H9 (cell line): ENCODE measurements at regions not wholly inside any gene's neighbourhood (a gene's known extent, or its start where the extent isn't known, plus 50 kb on each side); places are given as distances from the start of the nearest gene placed in this dataset.

Experiments
- DNase-seq: peaks from one replicate; pipeline ENCODE4 v3.0.0-alpha.2; 2017
- H2AFZ ChIP-seq: one replicate; pipeline ENCODE4 v1.6.1; 2013; ENCODE audit warnings: mild to moderate bottlenecking, low read length, control low read depth, moderate library complexity
- H2AK5ac ChIP-seq: 2 replicates; pipeline ENCODE4 v1.6.1; 2013; ENCODE audit warnings: low read length, control low read depth, mixed read lengths; ENCODE audit not compliant: insufficient read length
- H2BK120ac ChIP-seq: one replicate; pipeline ENCODE4 v1.6.1; 2013; ENCODE audit warnings: low read depth, mild to moderate bottlenecking, low read length, control low read depth, inconsistent platforms; ENCODE audit not compliant: poor library complexity, severe bottlenecking
- H2BK12ac ChIP-seq: 2 replicates; pipeline ENCODE4 v1.6.1; 2013; ENCODE audit warnings: low read length, control low read depth, mixed read lengths, low read depth; ENCODE audit not compliant: insufficient read length
- H2BK15ac ChIP-seq: 2 replicates; pipeline ENCODE4 v1.6.1; 2013; ENCODE audit warnings: low read depth, low read length, control low read depth
- H2BK20ac ChIP-seq: one replicate; pipeline ENCODE4 v1.6.1; 2013; ENCODE audit warnings: low read depth, mild to moderate bottlenecking, low read length, control low read depth, inconsistent platforms; ENCODE audit not compliant: poor library complexity, severe bottlenecking
- H2BK5ac ChIP-seq: 2 replicates; pipeline ENCODE4 v1.6.1; 2013; ENCODE audit warnings: low read length, control low read depth, mixed read lengths; ENCODE audit not compliant: insufficient read length
- H3K14ac ChIP-seq: 2 replicates; pipeline ENCODE4 v1.6.1; 2013; ENCODE audit warnings: low read length, control low read depth; ENCODE audit not compliant: insufficient read depth
- H3K18ac ChIP-seq: 2 replicates; pipeline ENCODE4 v1.6.1; 2013; ENCODE audit warnings: low read depth, mild to moderate bottlenecking, mixed read lengths, low read length, control low read depth; ENCODE audit not compliant: insufficient read length
- H3K23ac ChIP-seq: 2 replicates; pipeline ENCODE4 v1.6.1; 2013; ENCODE audit warnings: low read length, control low read depth, mixed read lengths, low read depth; ENCODE audit not compliant: insufficient read length
- H3K23me2 ChIP-seq: 2 replicates; pipeline ENCODE4 v1.6.1; 2013; ENCODE audit warnings: low read depth, mild to moderate bottlenecking, mixed read lengths, low read length, control low read depth; ENCODE audit not compliant: insufficient read length, poor library complexity, severe bottlenecking
- H3K27ac ChIP-seq: 2 replicates; pipeline ENCODE4 v1.5.1; 2013; ENCODE audit warnings: low read length, control low read depth, mixed read lengths, low read depth; ENCODE audit not compliant: insufficient read length
- H3K27me3 ChIP-seq: 2 replicates; pipeline ENCODE4 v1.6.1; 2013; ENCODE audit warnings: low read length, control low read depth, inconsistent platforms; ENCODE audit not compliant: insufficient read depth
- H3K4ac ChIP-seq: 2 replicates; pipeline ENCODE4 v1.6.1; 2013; ENCODE audit warnings: low read depth, mild to moderate bottlenecking, control low read depth, inconsistent platforms, low read length, moderate library complexity
- H3K4me1 ChIP-seq: 2 replicates; pipeline ENCODE4 v1.6.1; 2013; ENCODE audit warnings: low read length, control low read depth, inconsistent platforms; ENCODE audit not compliant: insufficient read depth
- H3K4me2 ChIP-seq: 2 replicates; pipeline ENCODE4 v1.6.1; 2013; ENCODE audit warnings: low read length, control low read depth, mixed read lengths; ENCODE audit not compliant: insufficient read length, insufficient read depth
- H3K56ac ChIP-seq: 2 replicates; pipeline ENCODE4 v1.6.1; 2013; ENCODE audit warnings: low read depth, mild to moderate bottlenecking, mixed read lengths, low read length, control low read depth; ENCODE audit not compliant: insufficient read length
- H3K79me1 ChIP-seq: 2 replicates; pipeline ENCODE4 v1.6.1; 2013; ENCODE audit warnings: low read depth, mild to moderate bottlenecking, moderate library complexity, low read length, control low read depth, inconsistent platforms; ENCODE audit not compliant: insufficient read depth, poor library complexity, severe bottlenecking
- H3K79me2 ChIP-seq: 2 replicates; pipeline ENCODE4 v1.6.1; 2013; ENCODE audit warnings: low read length, control low read depth, inconsistent platforms; ENCODE audit not compliant: insufficient read depth
- H3K9ac ChIP-seq: 2 replicates; pipeline ENCODE4 v1.6.1; 2013; ENCODE audit warnings: low read length, control low read depth, mixed read lengths; ENCODE audit not compliant: insufficient read length; ENCODE audit errors: extremely low read depth
- H3K9me3 ChIP-seq: one replicate; pipeline ENCODE4 v1.6.1; 2013; ENCODE audit warnings: low read depth, low read length, inconsistent platforms; ENCODE audit not compliant: control insufficient read depth
- H3T11ph ChIP-seq: one replicate; pipeline ENCODE4 v1.6.1; 2013; ENCODE audit warnings: mild to moderate bottlenecking, low read length, control low read depth, inconsistent platforms
- H4K20me1 ChIP-seq: one replicate; pipeline ENCODE4 v1.6.1; 2013; ENCODE audit not compliant: control insufficient read depth, insufficient read length, insufficient read depth
- H4K5ac ChIP-seq: 2 replicates; pipeline ENCODE4 v1.6.1; 2013; ENCODE audit warnings: low read depth, mild to moderate bottlenecking, mixed read lengths, low read length, control low read depth; ENCODE audit not compliant: insufficient read length
- H4K8ac ChIP-seq: replicated peaks from 2 replicates; pipeline ENCODE4 v1.6.1; 2013; ENCODE audit warnings: low read length, control low read depth, mixed read lengths, low read depth; ENCODE audit not compliant: insufficient read length
- H4K91ac ChIP-seq: 2 replicates; pipeline ENCODE4 v1.6.1; 2013; ENCODE audit warnings: low read depth, mild to moderate bottlenecking, moderate library complexity, mixed read lengths, low read length, control low read depth; ENCODE audit not compliant: insufficient read length
- H3K27ac Mint-ChIP-seq, 3 experiments: 2 replicates in 2 of 3; 3 replicates in 1 of 3; pipeline ENCODE4 v1.8.0; 2020 to 2021; ENCODE audit warnings: mixed read lengths in 3 of 3, mild to moderate bottlenecking in 1 of 3, moderate library complexity in 1 of 3
- H3K27me3 Mint-ChIP-seq: 2 replicates; pipeline ENCODE4 v1.8.0; 2021; ENCODE audit warnings: low read depth, mild to moderate bottlenecking, moderate library complexity, mixed read lengths
- H3K36me3 Mint-ChIP-seq, 3 experiments: 2 replicates in 2 of 3; 3 replicates in 1 of 3; pipeline ENCODE4 v1.8.0; 2020 to 2021; ENCODE audit warnings: low read depth in 3 of 3, mixed read lengths in 3 of 3; ENCODE audit not compliant: insufficient read depth in 1 of 3
- H3K4me1 Mint-ChIP-seq, 2 experiments: 2 replicates each; pipeline ENCODE4 v1.8.0; 2020; ENCODE audit warnings: mixed read lengths in 2 of 2
- H3K4me3 Mint-ChIP-seq, 2 experiments: 2 replicates in 1 of 2; 3 replicates in 1 of 2; pipeline ENCODE4 v1.8.0; 2020 to 2021; ENCODE audit warnings: mild to moderate bottlenecking in 2 of 2, mixed read lengths in 2 of 2, moderate library complexity in 1 of 2
- H3K9me3 Mint-ChIP-seq, 2 experiments: 2 replicates in 1 of 2; 3 replicates in 1 of 2; pipeline ENCODE4 v1.8.0; 2020; ENCODE audit warnings: mild to moderate bottlenecking in 2 of 2, mixed read lengths in 2 of 2, moderate library complexity in 1 of 2
- WGBS: extraction: QIAGEN DNeasy Blood & Tissue Kit; methylation state at CpG from one replicate; pipeline ENCODE4 v1.1.7; 2013; ENCODE audit warnings: missing lambda C conversion rate, low lambda C conversion rate, mixed read lengths; ENCODE audit not compliant: insufficient read length; ENCODE audit errors: extremely low coverage; 5-methylcytosine and 5-hydroxymethylcytosine counted together
- TF ChIP-seq, protein P1 (sequence below): fragments of 200-600 bp; sonication (generic); conservative IDR thresholded peaks from 3 replicates; pipeline ENCODE4 v1.8.0; 2021; ENCODE audit warnings: antibody characterized with exemption, mild to moderate bottlenecking

GRCh38 chr12:3945671-3946070, 72.5 kb upstream of the PARP11 start:
- H3K9me3 Mint-ChIP-seq = peaks cover 4 to 6% of the 10 kb centered on the region in 2 experiments; a peak in 3 of 5 replicates
- Histone ChIP-seq H4K8ac (no peak overlapping the region), H2BK15ac (no peak overlapping the region), H2BK20ac (no peak overlapping the region), H4K5ac (no peak overlapping the region), H2BK120ac (no peak overlapping the region), H3K56ac (no peak overlapping the region), H3K9ac (no peak overlapping the region), H3K23ac (no peak overlapping the region), H2BK5ac (no peak overlapping the region), H3K4me2 (no peak overlapping the region), H3K23me2 (no peaks in the 10 kb centered on the region), H4K20me1 (no peaks in the 10 kb centered on the region), H2BK12ac (no peak overlapping the region), H2AK5ac (no peak overlapping the region), H3K27ac (no peak overlapping the region), H3K4me1 (peaks cover 7% of the 10 kb centered on the region; the same call in 1 of the 2 replicates), H3K4ac (no peak overlapping the region), H3K18ac (no peak overlapping the region), H3K79me2 (no peaks in the 10 kb centered on the region), H2AFZ (no peak overlapping the region), H3K9me3 (no peaks in the 10 kb centered on the region), H4K91ac (no peak overlapping the region), H3K27me3 (peaks cover 5% of the 10 kb centered on the region; the same call in 1 of the 2 replicates), H3K79me1 (no peaks in the 10 kb centered on the region), H3T11ph (no peak overlapping the region), H3K14ac (no peak overlapping the region)
- TF ChIP-seq, protein P1, sequence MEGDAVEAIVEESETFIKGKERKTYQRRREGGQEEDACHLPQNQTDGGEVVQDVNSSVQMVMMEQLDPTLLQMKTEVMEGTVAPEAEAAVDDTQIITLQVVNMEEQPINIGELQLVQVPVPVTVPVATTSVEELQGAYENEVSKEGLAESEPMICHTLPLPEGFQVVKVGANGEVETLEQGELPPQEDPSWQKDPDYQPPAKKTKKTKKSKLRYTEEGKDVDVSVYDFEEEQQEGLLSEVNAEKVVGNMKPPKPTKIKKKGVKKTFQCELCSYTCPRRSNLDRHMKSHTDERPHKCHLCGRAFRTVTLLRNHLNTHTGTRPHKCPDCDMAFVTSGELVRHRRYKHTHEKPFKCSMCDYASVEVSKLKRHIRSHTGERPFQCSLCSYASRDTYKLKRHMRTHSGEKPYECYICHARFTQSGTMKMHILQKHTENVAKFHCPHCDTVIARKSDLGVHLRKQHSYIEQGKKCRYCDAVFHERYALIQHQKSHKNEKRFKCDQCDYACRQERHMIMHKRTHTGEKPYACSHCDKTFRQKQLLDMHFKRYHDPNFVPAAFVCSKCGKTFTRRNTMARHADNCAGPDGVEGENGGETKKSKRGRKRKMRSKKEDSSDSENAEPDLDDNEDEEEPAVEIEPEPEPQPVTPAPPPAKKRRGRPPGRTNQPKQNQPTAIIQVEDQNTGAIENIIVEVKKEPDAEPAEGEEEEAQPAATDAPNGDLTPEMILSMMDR = no peak
- no peak for DNase-seq
- H3K4me1 Mint-ChIP-seq = peaks cover 29 to 33% of the 10 kb centered on the region in 2 experiments
- no peak overlapping the region for H3K27ac Mint-ChIP-seq
- no CpG with 5 or more reads among the region's 3 CpGs for WGBS
- no peak overlapping the region for H3K4me3 Mint-ChIP-seq
- peaks cover 75% of the 10 kb centered on the region for H3K27me3 Mint-ChIP-seq
- peaks cover 0 to 4% (median 0%) of the 10 kb centered on the region in 3 experiments; a peak in 4 of 7 replicates for H3K36me3 Mint-ChIP-seq
